Gastroesophageal sphincter (tissue), 4 donors: ENCODE measurements at regions not wholly inside any gene's neighbourhood (a gene's known extent, or its start where the extent isn't known, plus 50 kb on each side); places are given as distances from the start of the nearest gene placed in this dataset.

ENCODE experiments used
- ATAC-seq: fragments of 150-250 bp; one replicate; pipeline ENCODE4 v1.9.1; 2016; ENCODE audit warnings: mild to moderate bottlenecking, moderate library complexity
- H3K27ac ChIP-seq, 4 donors: fragments of 200-600 bp; sonication (generic) in 3 of 4; 1 replicate in 3 of 4; 2 replicates in 1 of 4; pipeline ENCODE4 v1.5.1; 2016 to 2019
- H3K27me3 ChIP-seq: fragments of 200-600 bp; sonication (generic); one replicate; pipeline ENCODE4 v1.5.1; 2019
- H3K36me3 ChIP-seq, 2 donors: fragments of 200-600 bp; sonication (generic); one replicate each; pipeline ENCODE4 v1.5.1; 2019; ENCODE audit warnings: control low read depth in 1 of 2
- H3K4me1 ChIP-seq, 3 donors: fragments of 200-600 bp; sonication (generic); 1 replicate in 2 of 3; 2 replicates in 1 of 3; pipeline ENCODE4 v1.5.1; 2016 to 2019; ENCODE audit warnings: control low read depth in 2 of 3
- H3K4me3 ChIP-seq, 2 donors: fragments of 200-600 bp; sonication (generic); one replicate each; pipeline ENCODE4 v1.5.1; 2019; ENCODE audit warnings: mild to moderate bottlenecking in 1 of 2, moderate library complexity in 1 of 2
- H3K9me3 ChIP-seq, 3 donors: fragments of 200-600 bp; sonication (generic); one replicate each; pipeline ENCODE4 v1.5.1; 2017 to 2019; ENCODE audit warnings: control low read depth in 2 of 3
- EP300 ChIP-seq: sonication (generic); formaldehyde crosslinking; IDR thresholded peaks from one replicate; pipeline ENCODE4 v1.6.1; 2017; ENCODE audit warnings: antibody characterized with exemption, mild to moderate bottlenecking
- POLR2A ChIP-seq, 2 donors: fragments of 450-650 bp; IDR thresholded peaks; one replicate each; pipeline ENCODE4 v1.6.1; 2017; ENCODE audit warnings: antibody characterized with exemption in 2 of 2, mild to moderate bottlenecking in 2 of 2, moderate library complexity in 1 of 2
- POLR2AphosphoS5 ChIP-seq: sonication (generic); formaldehyde crosslinking; IDR thresholded peaks from one replicate; pipeline ENCODE4 v1.6.1; 2017; ENCODE audit warnings: antibody characterized with exemption
- WGBS, 2 donors: methylation state at CpG; one replicate each; pipeline ENCODE4 v1.1.5; 2018; ENCODE audit warnings: low coverage in 1 of 2; 5-methylcytosine and 5-hydroxymethylcytosine counted together
- TF ChIP-seq, protein P1 (sequence below), 4 experiments: fragments of 200-600 bp in 2 of 4; fragments of 450-650 bp in 2 of 4; sonication (generic) in 1 of 4; IDR thresholded peaks; one replicate each; pipeline ENCODE4 v1.5.1; 2017 to 2019; ENCODE audit warnings: antibody characterized with exemption in 4 of 4, mild to moderate bottlenecking in 2 of 4, moderate library complexity in 2 of 4

DNA sequence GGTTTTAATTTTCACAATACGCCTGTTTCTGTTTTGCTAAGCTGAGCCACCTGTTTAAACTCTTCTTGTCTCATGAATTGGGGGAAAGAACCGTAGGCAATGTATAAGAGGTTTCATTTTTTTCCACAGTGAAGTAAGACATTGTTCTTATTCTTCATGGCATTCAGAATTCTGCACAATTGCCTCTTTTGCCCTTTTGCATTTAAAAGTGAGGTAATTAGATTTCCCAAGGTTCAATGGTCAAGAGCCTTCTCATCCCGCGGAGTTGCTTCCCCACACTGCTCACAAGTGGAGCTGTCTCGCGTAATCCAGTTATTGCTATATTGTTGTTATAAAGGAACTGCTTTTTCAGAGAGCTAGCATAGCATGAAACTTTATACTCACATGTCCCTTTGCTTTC is 90.9 kb upstream of the SPRY1 start:
- TF ChIP-seq, protein P1, sequence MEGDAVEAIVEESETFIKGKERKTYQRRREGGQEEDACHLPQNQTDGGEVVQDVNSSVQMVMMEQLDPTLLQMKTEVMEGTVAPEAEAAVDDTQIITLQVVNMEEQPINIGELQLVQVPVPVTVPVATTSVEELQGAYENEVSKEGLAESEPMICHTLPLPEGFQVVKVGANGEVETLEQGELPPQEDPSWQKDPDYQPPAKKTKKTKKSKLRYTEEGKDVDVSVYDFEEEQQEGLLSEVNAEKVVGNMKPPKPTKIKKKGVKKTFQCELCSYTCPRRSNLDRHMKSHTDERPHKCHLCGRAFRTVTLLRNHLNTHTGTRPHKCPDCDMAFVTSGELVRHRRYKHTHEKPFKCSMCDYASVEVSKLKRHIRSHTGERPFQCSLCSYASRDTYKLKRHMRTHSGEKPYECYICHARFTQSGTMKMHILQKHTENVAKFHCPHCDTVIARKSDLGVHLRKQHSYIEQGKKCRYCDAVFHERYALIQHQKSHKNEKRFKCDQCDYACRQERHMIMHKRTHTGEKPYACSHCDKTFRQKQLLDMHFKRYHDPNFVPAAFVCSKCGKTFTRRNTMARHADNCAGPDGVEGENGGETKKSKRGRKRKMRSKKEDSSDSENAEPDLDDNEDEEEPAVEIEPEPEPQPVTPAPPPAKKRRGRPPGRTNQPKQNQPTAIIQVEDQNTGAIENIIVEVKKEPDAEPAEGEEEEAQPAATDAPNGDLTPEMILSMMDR (IDR thresholded peaks at IDR 0.05): no peak
- TF ChIP-seq POLR2AphosphoS5: no peak
- no peak for TF ChIP-seq EP300
- no peak for TF ChIP-seq POLR2A (IDR thresholded peaks at IDR 0.05)
- 86 to 92% methylated on average over 6 of the region's 6 CpGs for WGBS, 2 donors

GRCh38 chr4:123306769-123307168 is 89.8 kb upstream of the SPRY1 start:
- Histone ChIP-seq H3K9me3 (no peaks in the 10 kb centered on the region), H3K4me3 (no peak overlapping the region), H3K4me1 (no peaks in the 10 kb centered on the region), H3K27ac (no peak overlapping the region), H3K27me3 (no peaks in the 10 kb centered on the region), H3K36me3 (no peaks in the 10 kb centered on the region)
- TF ChIP-seq, protein P1 (IDR thresholded peaks at IDR 0.05): no peak
- TF ChIP-seq POLR2AphosphoS5: no peak
- TF ChIP-seq POLR2A (IDR thresholded peaks at IDR 0.05): no peak
- no peak for TF ChIP-seq EP300
- WGBS, 2 donors: 70 to 85% methylated on average over 2 of the region's 2 CpGs
- ATAC-seq: no peak

More for the DNA sequence above, 90.9 kb upstream of the SPRY1 start:
- no peaks in the 10 kb centered on the region for H3K4me1 ChIP-seq
- no peaks in the 10 kb centered on the region for H3K36me3 ChIP-seq
- no peak for ATAC-seq
- no peak overlapping the region for H3K27ac ChIP-seq
- no peaks in the 10 kb centered on the region for H3K9me3 ChIP-seq
- no peak overlapping the region for H3K4me3 ChIP-seq
- no peaks in the 10 kb centered on the region for H3K27me3 ChIP-seq

DNA sequence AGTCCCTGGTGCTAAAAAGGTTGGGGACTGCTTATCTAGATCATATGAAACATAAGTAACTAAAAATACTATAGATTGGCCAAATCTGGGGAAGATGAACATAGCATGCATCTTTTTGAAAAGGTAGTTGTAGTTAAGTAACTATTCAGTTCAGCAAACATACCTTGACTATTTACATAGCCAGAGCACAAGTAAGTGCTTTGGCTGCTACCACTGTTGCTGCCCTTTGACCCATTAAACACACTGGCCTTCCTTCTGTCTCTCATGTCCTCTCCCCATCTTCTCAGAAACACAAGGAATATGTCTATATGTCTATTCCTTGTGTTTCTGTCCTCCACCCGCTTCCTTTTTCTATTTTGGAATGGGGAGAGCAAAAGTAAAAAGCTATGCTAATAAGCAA is 87.9 kb upstream of the SPRY1 start:
- no peaks in the 10 kb centered on the region for H3K9me3 ChIP-seq
- ATAC-seq: no peak
- no peaks in the 10 kb centered on the region for H3K27me3 ChIP-seq
- H3K4me1 ChIP-seq: no peaks in the 10 kb centered on the region
- no peaks in the 10 kb centered on the region for H3K36me3 ChIP-seq
- no peak overlapping the region for H3K4me3 ChIP-seq
- 89% methylated on average over 1 of the region's 1 CpG; no CpG with 5 or more reads in 1 of the 2 donors for WGBS, 2 donors
- H3K27ac ChIP-seq: no peak overlapping the region
- TF ChIP-seq POLR2AphosphoS5: no peak
- TF ChIP-seq, protein P1 (IDR thresholded peaks at IDR 0.05): no peak

- H3K27ac ChIP-seq: no peak overlapping the region
- no peaks in the 10 kb centered on the region for H3K36me3 ChIP-seq
- H3K27me3 ChIP-seq: no peaks in the 10 kb centered on the region
- no peak for ATAC-seq
- TF ChIP-seq POLR2AphosphoS5 (no peak), POLR2A (IDR thresholded peaks at IDR 0.05) (no peak), EP300 (no peak)
- TF ChIP-seq, protein P1 (IDR thresholded peaks at IDR 0.05): no peak
- no peaks in the 10 kb centered on the region for H3K4me1 ChIP-seq
- 91 to 100% methylated on average over 1 of the region's 1 CpG for WGBS, 2 donors
- H3K9me3 ChIP-seq: no peaks in the 10 kb centered on the region
- no peak overlapping the region for H3K4me3 ChIP-seq
These were observed 84.5 kb upstream of the SPRY1 start for GRCh38 chr4:123312116-123312515.

GRCh38 chr4:123312951-123313592 is 83.5 kb upstream of the SPRY1 start:
- no peak for ATAC-seq
- Histone ChIP-seq H3K4me3 (no peak overlapping the region), H3K36me3 (no peaks in the 10 kb centered on the region), H3K4me1 (no peaks in the 10 kb centered on the region), H3K9me3 (no peaks in the 10 kb centered on the region), H3K27ac (no peak overlapping the region), H3K27me3 (no peaks in the 10 kb centered on the region)
- TF ChIP-seq POLR2AphosphoS5 (no peak), POLR2A (IDR thresholded peaks at IDR 0.05) (no peak), EP300 (no peak)
- TF ChIP-seq, protein P1 (IDR thresholded peaks at IDR 0.05): no peak
- 72 to 83% methylated on average over 9 to 10 of the region's 10 CpGs for WGBS, 2 donors
